ENCODE measurements at regions not wholly inside any gene's neighbourhood (a gene's known extent, or its start where the extent isn't known, plus 50 kb on each side); places are given as distances from the start of the nearest gene placed in this dataset.

DNA sequence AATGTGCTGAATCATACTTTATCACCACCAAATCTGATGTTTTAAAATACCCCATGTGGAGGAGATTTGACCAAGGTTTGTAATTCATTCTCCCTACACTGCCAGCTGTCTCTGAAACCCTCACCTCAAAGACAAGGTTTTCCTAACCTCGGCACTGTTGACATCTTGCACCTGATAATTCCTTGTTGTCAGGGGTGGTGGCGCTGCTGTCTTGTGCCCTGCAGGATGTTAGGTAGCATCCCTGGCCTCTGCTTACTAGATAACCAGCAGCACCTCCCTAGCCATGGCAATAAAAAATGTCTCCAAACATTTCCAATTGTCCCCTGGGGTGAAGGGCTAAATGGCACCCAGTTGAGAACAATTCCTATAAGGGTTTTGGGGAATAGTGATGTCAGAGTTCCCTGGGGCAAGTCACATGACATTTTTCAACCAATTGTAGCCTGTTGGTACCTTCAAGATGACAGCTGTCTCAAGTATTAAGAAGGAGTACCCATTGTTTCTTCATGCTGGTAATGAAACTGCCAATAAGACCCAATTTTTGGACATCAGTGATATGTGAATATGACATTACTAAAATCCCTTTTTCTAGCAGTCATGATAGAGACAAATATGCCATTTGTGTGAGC is 160.6 kb upstream of the PLCXD3 start:
- DNase-seq (ENCODE audit: low spot score) = no peak

DNA sequence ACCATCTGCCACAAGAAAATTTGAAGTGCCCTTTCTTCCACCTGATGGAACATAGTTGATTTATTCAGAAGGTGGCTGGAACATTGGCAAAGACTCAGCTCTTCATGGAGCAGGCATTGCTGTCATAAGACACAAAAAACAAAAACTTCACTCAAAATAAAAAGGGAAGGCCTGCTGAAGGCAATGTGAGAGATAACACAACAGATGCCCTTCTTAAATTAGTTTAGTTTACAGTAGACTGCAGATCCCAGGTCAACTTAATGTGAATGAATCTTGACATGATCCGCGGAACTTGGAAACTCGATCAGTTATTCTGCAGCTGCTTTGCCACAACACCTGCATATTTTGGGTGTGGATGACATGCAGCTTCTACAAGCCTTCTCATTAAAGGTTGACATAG is 159.8 kb upstream of the PLCXD3 start:
- no peak for DNase-seq (ENCODE audit: low spot score)

DNA sequence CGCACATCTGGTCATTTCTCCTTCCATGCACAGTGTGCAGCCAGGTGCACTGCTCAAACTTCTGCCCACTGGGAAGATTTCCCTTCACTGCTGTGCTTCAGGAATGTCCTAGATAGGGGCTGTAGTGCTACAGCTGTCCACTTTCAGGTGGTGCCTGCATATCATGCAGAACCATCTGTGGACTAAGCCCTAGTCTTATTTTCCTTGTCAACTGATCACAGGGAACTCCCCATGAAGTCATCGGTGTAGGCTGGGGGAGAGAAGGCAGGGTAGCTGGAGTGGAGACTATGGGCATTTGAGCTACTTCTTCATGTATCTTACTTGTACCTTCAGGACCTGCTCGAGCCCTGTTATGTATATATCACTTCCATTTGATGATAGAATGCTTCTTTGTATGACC is 150.9 kb upstream of the PLCXD3 start:
- DNase-seq (ENCODE audit: low spot score) = no peak

DNA sequence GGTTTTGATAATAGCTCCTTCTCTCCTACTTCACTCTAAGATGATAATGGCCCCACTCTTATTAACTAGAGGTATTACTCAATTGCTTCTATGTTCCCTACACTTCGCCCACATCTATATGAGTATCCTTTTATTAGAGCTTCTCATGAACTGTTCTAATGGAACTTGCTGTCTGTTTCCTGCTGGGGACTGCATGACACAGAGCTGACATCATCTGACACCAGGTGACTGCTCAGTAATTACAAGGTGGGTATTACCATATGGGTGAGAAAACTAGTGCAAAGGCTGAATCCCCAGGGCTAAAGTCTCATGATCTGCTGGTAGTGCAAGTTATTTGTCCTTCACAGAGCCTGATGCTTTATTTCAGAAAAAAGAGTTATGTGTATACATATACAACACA is 146.2 kb upstream of the PLCXD3 start:
- DNase-seq (ENCODE audit: low spot score) = no peak

DNA sequence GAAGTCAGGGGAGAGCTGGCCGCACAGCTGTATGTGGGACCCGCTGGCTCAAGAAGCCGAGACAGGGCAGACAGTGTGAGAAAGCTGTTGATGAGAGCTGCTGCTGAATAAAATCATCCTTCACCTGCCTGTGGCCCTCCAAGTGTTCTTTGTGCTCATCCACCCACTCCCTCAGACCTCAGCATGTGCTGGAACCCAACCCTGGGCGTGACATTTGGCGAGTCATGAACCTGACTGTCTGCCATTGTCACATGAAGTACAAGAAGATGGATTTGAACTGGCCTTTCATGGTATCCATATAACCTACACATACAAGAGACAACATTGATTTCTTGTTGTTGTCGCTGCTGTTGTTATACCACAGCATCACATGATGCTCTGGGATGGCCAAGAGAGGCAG is 139.7 kb upstream of the PLCXD3 start:
- no peak for DNase-seq (ENCODE audit: low spot score)

DNA sequence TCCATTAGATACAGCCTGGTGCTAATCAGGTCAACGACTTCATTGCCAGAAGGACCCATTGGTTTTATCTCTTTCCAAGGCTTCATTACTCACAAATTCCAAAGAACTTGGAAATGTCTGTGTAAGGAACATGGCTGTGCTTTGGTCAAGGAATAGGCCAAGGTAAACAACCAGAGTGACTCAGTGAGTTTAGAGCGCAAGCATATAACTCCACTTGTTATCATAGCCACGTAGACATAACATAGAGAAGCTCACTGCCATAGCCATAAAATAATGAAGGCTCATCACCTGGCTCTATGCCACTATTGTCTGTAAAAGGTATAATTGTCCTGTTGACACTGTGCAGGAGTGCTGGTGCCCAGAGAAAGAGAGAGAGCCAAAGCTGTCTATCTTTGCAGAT is 139.3 kb upstream of the PLCXD3 start:
- no peak for DNase-seq (ENCODE audit: low spot score)

DNA sequence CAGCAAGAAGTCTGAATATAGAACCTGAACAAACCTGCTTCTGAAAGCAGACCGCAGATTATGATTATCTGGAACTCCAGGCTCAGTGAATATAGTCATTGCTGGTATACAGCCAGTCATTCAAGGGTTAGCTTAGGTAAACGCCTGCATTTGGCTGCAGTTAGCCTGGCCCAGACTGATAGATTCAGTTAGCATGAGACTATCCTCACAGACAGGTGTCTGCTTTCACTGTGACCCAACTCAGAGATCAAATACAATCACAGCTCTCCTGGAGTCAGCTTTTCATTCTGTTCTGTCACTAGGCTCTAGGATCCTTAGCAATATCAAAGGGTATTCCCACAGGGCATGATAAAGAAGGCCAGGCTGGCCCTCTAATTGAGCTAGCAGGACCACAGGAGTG is 138.6 kb upstream of the PLCXD3 start:
- no peak for DNase-seq (ENCODE audit: low spot score)

DNA sequence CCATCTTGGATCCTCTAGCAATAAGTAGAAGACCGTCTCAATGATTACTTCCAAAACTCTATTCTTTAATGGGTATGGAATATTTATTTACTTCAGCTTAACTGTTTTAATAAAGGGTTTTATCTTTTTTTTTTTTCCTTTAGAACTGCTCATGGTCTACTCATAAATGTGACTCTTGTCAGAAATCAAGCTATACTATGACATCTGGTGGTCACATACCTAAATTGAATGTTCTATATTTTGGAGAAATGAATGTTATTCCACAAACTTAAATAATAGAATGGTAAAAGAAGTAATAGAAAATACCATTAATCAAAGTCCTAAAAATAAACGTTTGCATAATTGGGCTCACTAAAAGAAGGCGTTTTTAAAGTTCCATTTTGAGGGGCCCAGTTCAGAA is 131.2 kb upstream of the PLCXD3 start:
- DNase-seq (ENCODE audit: low spot score) = no peak

DNA sequence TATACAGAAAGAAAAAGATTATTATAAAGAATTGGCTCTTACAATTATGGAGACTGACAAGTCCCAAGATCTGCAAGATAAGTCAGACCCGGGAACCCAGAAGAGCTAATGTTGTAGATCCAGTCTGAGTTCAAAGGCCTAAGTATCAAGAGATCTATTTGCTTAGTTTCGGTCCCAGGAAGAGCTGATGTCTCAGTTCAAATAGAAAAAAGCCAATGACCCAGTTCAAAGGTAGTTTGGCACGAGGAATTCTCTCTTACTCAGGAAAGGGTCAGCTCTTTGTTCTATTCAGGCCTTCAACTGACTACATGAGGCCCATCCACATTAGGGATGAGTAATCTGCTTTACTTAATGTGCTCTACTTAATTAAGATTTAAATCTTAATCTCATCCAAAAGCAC is 128.3 kb upstream of the PLCXD3 start:
- DNase-seq (ENCODE audit: low spot score) = no peak

DNA sequence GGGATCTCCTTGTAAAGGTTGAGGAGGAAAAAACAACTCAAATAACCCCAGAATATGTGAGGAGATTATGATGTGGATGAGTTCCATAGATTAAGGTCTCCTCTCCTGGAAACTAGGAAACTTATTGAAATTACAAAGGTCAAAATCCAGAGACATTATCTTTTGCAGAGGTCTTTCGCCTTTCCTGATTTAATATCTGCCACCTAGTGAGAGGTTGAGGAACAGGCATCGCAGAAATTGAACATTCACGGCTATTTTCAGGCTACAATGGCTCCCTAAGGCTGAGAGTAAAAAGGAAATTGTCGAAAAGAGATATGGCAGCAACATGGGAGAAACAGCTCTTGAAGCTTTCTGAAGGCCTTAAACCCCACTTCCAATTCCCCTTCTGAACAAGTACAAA is 127.5 kb upstream of the PLCXD3 start:
- no peak for DNase-seq (ENCODE audit: low spot score)

DNA sequence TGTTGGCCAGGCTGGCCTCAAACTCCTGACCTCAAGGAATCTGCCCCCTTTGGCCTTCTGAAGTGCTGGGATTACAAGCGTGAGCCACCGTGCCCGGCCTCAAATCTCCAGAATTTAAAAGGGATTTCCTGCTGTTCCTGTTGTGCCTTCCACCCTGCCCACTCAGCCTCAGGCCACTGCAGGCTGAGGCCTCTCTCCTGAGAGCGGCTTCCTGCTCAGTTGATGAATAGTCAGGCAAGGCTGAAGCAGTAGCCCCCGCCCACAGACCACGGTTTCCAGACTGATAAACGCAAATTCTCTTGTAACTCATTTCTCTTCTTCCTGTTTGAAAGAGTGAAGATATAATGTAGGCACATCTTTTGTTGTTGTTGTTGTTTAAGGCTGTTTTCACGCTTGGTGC is 127.0 kb upstream of the PLCXD3 start:
- no peak for DNase-seq (ENCODE audit: low spot score)

DNA sequence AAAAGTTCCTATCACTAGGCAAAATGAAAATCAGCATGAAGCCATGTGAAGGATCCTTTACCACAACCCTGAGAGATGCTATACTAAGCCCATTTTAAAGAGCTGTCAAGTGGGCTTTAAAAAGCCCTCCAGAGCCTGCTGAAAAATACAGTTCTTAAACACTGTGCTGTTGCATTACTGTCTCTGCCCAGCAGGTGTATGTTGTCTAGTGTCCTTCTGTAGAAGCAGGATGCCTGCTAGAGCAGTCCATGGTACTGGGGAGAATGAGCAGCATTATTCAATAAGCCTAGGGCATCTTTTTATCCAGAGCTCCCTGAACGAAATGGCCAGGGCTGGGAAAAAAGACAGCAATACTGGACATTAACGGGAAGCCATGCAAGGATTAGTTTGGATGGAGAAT is 126.2 kb upstream of the PLCXD3 start:
- peak; percentile 12 for DNase-seq (ENCODE audit: low spot score)

DNA sequence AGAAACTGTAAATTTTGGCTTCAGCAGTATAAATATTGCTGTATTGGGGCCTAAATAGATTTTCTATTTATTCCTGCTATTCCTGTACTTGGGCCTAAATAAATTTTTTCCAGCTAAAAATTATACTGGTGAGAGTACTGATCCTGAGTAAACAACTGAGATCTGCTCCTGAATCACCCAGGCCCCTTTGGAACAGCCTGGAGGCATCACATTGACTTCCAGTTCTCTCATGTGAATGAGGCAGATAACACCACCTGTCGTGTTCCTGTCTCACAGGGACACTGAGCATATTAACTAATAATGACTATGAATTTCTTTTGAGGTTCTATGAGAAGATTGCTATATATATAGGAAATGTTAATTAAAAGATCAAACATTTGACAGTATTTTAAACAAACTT is 119.5 kb upstream of the PLCXD3 start:
- DNase-seq (ENCODE audit: low spot score) = peak; percentile 8

DNA sequence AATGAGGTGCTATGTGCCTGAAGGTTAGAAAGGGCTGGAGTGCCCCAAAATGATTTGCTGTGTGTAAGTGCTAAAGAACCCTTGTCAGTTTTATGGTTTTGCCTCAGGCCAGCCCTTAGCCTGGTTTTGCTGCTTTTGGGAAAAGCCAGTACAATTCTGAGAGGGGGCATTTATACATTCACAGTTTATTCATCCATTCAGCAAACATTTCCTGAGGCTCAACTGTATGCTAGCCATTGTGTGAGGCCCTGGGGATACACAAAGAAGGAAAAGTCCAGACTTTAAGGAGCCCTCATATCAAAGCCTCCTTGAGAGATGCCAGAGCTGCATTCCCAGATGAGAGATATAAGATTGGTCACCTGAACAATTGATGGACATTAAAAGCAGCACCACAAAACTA is 115.2 kb upstream of the PLCXD3 start:
- DNase-seq (ENCODE audit: low spot score) = no peak

DNA sequence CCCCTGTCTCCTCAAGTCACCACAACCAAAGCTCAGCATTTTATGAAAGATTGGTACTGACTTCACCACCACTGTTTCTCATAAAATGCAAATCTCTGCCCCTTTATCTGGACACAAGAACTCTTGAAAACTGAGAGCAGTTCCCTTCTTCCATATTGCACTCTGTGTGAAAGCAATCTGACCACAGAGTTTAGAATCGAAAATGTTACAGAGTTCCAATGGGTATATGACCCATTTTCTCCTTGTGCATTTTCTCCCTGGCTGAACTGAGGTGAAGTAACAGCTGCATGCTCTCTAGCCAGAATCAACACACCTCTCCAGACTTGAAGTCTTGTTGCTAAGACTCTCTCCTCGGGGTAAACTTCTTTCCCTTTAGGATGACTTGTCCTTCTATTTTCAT is 111.0 kb upstream of the PLCXD3 start:
- DNase-seq (ENCODE audit: low spot score) = no peak

DNA sequence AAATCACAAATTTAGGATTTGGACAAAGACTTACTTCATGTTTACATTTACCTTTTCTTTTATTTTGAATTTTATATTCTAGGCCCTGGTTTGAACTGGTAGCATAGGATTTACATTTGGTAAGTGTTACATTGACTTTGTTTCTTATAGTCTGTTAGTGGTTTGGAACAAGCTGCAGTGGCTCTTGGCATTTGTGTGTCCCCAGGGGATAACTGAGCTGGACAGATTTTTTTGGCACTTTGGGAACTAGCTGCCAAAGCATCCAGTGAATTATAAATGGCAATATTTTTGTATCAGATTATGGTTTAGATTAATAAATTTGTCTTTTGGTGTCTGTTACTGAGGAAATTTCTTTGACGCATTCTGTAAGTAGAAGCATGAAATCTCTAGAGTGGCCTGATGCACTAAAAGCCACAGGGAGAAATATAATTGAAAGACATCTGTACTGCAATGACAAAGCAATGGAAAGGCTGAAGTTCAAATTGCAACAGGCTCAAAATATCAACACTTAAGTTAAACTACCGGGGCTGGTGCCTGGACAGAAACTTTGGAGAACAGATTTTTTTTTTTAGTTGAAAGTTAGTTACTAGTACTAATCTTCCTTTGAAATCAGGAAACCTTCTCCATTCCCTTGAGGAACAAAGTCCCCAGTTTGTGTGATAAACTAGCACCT is 107.6 kb upstream of the PLCXD3 start:
- DNase-seq (ENCODE audit: low spot score) = no peak

DNA sequence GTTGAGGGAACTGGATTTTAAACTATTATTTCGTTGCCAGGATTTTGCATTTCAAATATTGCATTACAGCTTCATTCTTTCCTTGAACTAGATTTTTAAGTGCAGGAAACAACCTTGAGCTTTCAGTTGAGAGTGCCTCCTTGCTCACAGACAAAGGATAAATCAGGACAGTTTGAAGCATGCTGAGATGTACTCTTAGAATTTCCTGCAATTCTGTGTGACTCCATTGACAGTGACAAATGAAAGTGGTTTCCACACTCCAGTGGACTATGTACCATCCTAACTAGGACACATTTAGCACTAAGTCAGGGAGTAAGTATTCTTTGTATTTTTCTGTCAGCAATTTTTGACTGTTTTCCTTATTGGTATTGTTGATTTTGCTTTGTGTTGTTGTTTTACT is 100.0 kb upstream of the PLCXD3 start:
- no peak for DNase-seq (ENCODE audit: low spot score)

DNA sequence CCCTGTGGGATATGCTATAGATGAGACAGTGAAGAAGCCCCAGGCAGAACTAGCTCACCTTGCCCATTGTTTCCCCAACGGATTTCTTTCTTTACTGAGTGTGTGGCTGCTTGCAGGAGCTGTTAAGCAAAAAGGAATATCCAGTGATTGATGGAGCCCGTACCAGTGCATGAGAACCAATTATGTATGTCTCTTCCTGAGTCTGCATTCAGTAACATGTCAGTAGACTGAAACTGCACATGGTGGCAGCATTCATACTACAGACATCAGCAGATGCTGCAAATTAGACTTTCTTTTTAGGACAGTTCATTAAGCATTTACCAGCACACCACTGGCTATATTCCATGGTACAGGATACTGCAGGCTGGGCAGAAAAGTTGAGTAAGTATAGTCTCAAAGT is 90.3 kb upstream of the PLCXD3 start:
- no peak for DNase-seq (ENCODE audit: low spot score)

DNA sequence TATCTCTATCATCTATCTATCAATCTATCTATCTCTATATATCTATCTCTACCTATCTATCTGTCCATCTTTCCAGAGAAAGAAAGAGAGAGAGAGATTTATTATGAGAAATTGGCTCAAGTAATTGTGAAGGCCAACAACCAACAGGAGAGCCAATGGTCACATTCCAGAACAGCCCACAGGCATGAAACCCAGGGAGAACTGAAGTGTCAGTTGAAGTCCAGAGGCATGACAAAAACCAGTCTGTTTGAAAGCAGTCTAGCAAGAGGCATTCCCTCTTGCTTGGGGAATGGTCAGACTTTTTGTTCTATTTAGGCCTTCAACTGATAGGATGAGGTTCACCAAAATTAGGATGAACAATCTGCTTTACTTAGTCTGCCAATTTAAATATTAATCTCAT is 87.6 kb upstream of the PLCXD3 start:
- no peak for DNase-seq (ENCODE audit: low spot score)

DNA sequence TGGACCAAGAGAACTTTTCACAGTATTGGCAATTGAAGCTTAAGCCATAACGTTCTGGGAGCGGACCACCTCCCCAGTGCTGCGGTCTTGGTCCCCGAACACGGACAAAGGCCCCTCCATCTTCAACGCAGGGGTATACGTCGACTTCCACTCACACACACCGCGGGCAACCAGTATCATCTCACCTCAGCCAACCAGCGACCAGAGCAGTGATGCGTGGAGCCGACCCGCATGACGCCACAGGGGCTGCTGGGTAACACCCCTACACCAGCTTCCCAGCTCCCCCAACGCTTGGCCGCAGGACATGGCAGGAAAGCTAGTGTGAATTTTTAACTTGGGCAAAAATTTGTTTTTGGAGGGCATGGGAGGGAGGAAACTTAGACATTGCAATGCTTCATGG is 77.3 kb upstream of the PLCXD3 start:
- DNase-seq (ENCODE audit: low spot score) = no peak

DNA sequence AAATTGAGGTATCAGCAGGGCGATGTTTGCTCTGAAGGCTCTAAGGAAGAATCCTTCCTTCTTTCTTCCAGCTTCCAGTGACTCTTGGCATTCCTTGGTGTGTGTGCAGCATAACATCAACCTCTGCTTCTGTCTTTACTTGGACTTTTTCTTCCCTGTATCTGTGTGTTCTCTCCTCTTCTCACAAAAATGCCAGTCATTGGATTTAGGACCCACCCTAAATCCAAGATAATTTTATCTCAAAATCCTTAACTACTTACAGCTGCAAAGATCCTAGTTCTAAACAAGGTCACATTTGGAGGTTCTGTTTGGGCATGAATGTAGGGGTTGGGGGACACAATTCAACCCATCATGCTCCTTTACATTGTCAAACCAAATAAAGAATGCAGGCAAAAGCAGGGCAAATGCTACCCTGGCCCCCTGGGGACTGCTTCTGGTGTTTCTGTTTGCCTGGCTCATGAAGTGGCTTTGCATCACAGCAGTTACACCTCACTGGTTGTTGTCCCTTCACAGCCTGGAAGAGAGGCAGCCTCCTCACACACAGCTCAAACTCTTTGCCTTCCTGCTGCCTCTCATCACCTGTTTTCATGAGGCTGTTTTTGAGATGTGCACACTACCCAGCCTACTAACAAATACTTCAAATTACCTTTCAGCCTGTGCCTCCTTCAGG is 64.8 kb upstream of the PLCXD3 start:
- no peak for DNase-seq (ENCODE audit: low spot score)

DNA sequence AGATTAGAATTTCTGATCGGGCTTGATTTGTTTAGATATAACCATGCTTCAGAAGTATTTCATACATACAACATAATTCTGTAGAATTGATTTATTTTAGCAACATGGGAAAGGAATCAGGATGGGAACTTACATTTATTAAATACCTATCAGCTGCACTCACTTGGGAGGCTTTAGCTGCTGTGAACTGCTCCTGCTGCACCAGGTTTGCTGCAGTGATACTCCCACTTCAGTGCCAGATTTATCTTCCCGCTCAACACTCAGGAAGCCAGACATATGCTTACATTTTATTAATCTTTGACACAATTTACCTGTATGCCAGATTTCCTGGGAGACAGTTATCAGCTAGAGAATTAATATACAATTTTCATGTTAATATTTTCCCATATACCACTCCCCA is 64.0 kb upstream of the PLCXD3 start:
- no peak for DNase-seq (ENCODE audit: low spot score)
